NCI-H1048 (cell line): ENCODE measurements at regions not wholly inside any gene's neighbourhood (a gene's known extent, or its start where the extent isn't known, plus 50 kb on each side); places are given as distances from the start of the nearest gene placed in this dataset.

Source experiments
- DNase-seq: peaks from one replicate; lab custom pipeline; 2025; lab: John Stamatoyannopoulos, UW

- no peak for DNase-seq
Observed at GRCh38 chr2:156647377-156648010, 211.3 kb downstream of the GPD2 start.

- no peak for DNase-seq
Observed at GRCh38 chr2:156648522-156648921, 212.3 kb downstream of the GPD2 start.

GRCh38 chr2:156649596-156649995 lies 213.4 kb downstream of the GPD2 start:
- DNase-seq, result no peak

DNA sequence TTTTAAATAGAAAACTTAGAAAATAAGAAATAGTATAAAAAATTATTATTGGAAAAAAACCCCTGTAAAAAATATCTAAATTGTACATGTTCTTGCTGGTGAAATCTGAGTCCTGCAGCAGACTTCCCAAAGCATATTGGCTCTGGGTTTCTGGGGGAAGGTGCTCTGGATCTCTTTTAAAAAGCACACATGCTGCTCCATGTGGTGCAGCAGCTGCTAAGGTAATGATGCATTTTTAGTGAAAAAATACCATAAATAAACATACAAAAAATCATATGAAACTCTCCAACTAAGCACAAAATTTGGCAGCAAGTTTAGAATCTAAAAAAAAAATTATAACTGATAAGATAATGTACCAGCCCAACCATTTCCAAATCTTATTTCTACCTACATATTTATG lies 216.5 kb downstream of the GPD2 start:
- no peak for DNase-seq

GRCh38 chr2:156653675-156654074 lies 217.5 kb downstream of the GPD2 start:
- no peak for DNase-seq

GRCh38 chr2:156657809-156658208 lies 221.6 kb downstream of the GPD2 start:
- no peak for DNase-seq

GRCh38 chr2:156659694-156660093 lies 223.5 kb downstream of the GPD2 start:
- DNase-seq, result no peak

DNA sequence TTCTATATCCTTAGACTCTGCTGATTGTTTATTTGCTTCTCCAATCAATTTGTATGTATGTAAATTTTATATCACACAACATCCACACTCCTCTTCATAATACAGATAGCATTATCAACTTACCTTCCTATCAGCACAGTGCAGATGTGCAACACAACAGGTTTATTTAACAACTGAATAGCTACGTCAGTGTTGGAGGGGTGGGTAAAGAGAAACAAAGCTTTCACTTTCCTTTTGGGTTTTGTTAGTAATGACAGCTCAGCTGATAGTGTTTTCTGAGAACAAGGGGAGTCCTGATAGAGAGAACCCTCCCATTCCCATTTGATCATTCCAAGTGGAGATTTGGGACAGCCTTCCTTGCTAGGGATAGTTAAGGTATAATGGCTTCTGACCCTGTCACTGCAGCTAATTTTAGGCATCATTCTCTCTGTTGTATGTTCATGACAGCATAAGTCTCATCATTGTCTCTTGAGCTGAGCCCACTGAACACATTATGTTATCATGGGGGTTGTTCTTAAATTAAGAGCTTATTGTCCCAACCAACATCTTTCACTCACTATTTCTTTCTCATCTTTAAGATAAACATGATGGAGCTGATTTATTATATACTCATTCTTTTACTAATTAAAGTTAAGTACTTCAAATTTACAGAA lies 227.7 kb downstream of the GPD2 start:
- DNase-seq, result no peak

DNA sequence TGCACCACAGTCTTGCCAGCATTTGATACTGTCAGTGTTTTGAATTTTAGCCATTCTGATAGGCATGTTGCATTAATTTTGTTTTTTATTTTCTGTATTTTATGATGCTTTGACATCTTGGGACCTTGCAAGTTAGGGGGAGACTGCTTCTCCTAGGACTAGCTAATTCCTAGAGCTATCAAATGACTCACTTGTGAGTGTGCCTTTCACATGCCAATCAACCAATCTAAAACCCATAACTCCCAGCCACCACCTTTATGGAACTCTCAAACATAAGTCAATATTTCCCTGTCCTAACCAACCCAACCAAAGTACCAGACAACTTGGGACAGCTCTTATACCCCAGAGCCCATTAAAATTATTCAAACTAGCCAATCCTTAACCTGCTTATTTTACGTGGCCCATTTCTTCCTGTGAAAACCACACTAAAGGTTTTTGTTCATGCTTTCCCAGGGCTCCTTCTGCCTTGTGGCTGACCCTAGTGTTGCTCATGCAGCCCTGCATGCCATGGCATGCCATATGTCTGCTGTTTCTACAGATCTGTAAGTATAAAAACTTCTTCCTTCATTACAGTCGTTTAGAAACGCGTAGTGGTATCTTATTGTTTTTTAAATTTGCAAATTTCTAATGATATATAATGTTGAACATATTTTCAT lies 230.1 kb downstream of the GPD2 start:
- no peak for DNase-seq

DNA sequence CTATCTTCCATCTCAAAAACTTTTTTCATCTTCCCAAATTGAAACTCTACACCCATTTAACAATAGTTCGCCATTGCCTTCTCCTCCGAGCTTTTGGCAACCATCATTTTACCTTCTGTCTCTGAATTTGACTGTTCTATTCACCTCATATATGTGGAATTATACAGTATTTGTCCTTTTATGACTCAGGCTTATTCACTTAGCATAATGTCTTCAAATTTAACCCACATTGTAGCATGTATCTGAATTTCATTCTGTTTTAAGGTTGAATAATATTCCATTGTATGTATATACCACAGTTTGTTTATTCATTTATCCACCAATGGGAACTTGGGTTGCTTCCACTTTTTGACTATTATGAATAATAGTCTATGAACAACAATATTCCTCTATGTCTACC lies 233.9 kb downstream of the GPD2 start:
- no peak for DNase-seq

- DNase-seq, result no peak
Observed at GRCh38 chr2:156671706-156672361, 235.7 kb downstream of the GPD2 start.

DNA sequence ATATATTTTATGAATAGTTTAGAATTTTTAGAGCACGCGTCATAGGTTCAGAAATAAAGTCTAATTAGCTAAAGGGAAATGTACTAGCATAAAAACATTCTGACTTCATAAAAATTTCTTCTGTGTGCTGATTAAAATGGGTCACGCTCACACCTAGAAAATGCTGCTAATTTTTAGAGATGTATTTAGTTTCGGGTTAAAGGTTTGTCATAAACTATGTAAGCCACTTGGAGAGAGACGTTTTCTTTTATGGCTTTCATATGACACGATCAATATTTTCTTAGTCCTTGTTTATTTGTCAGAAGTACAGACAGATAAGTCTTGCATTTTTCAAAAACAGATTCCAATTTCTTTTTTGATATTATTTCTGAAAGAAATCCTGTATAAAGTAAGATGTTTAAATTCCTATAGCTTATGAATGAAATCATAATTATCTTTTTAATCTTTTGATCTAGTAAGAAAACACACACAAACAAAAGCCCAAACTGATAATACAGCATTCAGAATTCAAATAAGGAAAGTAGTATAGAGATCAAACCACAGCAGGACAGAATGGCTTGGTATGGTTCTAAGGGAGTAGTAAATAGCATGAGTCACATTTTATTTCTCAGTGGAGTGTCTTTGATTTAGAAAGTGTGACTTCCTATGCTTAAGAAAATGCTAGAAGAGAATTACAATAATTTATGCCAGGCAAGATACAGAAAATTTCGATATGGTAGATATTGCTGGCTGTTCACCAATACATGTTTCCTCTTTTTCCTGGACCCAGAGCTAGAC lies 236.6 kb downstream of the GPD2 start:
- no peak for DNase-seq

DNA sequence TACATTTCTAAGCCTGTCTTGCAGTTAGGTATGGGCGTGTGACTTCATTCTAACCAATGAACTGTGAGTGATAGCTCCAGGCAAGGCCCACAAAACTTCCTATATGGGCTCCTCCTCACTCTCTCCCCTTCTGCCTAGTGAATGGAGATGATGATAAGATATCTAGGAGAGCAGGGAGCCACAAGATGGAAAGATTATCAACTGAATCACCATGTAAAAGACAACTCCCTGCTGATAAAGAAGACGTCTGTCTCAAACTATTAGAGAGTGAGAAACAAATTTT lies 237.1 kb downstream of the GPD2 start:
- DNase-seq, result no peak

DNA sequence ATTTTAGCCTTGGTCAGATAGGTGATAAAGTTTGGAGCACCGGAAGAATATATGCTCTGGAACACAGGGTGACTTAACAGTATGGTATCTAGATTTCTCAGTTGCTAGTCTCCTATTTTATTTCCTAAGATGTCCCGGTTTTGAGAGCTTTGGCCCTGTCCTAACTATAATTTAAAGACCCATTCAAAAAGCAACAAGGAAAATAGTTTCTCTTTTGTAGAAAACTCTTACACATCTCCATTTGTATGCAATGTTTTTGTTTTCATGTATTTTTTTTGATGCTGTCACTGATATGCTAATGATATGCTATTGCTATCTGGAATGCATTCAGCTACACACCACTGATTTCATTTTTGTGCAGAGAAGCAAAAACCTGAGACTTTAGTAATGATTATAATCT lies 237.8 kb downstream of the GPD2 start:
- no peak for DNase-seq

DNA sequence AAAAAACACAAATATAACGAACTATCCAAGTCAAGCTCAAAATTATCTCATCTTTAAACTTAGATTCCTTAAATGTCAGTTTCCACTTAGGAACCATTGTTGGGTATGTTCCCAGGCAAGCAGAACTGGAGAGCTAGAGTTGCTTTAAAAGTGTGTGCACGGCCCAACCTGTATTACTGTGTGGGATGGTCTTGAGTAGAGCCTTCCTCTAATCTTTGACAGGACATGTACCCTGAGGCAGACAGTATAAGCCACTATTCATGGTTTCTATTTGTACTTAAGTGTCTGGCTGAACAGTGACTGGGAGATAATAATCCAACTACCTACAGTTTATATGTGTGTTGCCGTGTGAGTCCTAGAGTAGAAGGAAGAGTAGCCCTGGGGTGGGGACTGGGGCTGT lies 239.7 kb downstream of the GPD2 start:
- DNase-seq, result no peak

- no peak for DNase-seq
Observed at GRCh38 chr2:156679820-156680219, 243.6 kb downstream of the GPD2 start.

- DNase-seq, result no peak
Observed at GRCh38 chr2:156680266-156680665, 244.1 kb downstream of the GPD2 start.

DNA sequence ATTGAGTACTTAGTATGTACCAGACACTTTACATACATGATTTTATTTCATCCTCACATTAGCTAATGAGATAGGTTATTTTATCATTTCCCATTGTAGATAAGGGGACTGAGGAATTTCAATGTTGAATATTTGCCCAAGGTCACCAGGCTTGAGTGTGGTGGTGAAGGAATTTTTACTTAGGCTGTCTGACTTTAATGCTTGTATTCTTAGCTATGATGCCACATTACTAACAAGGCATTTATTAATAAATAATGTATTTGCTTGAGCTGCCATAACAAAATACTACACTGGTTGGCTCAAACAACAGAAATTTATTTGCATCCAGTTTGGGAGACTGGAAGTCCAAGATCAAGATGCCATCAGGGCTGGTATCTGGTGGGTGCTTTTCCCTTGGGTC lies 250.9 kb downstream of the GPD2 start:
- DNase-seq, result no peak

- no peak for DNase-seq
Observed at GRCh38 chr2:156687715-156688114, 251.5 kb downstream of the GPD2 start.

- no peak for DNase-seq
Observed at GRCh38 chr2:156689939-156690338, 253.8 kb downstream of the GPD2 start.

DNA sequence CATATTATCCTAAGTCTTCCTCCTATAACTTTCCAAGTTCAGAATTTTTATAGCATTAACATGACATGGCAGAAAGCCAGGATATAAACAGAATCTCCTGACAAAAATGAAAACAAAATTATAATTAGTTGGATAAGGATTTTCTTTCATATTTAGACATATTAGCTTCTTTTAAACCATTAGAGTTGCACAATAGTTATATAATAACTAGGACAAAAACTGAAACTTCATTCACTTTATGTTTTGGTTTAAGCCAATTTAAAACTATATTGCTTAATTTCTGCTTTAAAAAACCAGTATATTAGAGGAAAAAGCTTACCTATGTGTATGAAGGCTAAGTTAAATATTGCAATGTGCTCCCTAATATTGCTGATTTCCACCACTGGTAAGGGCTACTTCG lies 254.8 kb downstream of the GPD2 start:
- DNase-seq, result no peak

DNA sequence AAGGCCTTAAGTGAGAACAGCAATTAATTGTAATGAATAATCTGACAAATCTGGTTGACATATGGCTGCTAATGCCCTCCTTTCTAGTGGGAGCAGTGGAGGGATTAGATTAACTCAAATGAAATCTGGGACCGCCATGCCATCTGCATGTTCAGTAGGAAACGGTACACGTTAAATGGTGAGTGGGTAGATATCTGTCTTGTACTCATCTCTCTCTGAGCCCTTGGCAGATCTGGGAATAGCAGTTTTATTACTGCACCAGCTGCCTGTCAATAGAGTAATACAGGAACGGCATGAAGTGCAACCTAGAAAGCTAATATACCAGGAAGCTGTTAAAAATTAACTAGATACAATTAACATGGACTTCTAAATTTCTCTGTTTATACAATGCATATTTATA lies 258.8 kb downstream of the GPD2 start:
- DNase-seq, result no peak

- DNase-seq, result no peak
Observed at GRCh38 chr2:156695595-156695994, 259.4 kb downstream of the GPD2 start.
